H1 (cell line): ENCODE measurements at regions not wholly inside any gene's neighbourhood (a gene's known extent, or its start where the extent isn't known, plus 50 kb on each side); places are given as distances from the start of the nearest gene placed in this dataset.

Source experiments
- CTCF ChIA-PET: fragments of 300-600 bp; sonication (Branson Sonifier 250); formaldehyde crosslinking; loops from one replicate; lab custom pipeline; 2021; ENCODE audit not compliant: partially characterized antibody; lab: Charles Lee
- POLR2A ChIA-PET: fragments of 300-600 bp; sonication (Branson Sonifier 250); formaldehyde crosslinking; loops from one replicate; lab custom pipeline; 2021; ENCODE audit warnings: inconsistent platforms; ENCODE audit not compliant: partially characterized antibody; lab: Charles Lee
- DNase-seq, 2 experiments: peaks; one replicate each; pipeline versions ENCODE4 v3.0.0 to v3.0.0-alpha.2; 2010 to 2022; ENCODE audit warnings: low spot score in 2 of 2, low read depth in 1 of 2, mixed read lengths in 1 of 2
- FAIRE-seq: peaks from 2 replicates; lab custom pipeline; 2011; peaks lifted over from hg19 to GRCh38; lab: Jason Lieb, UNC
- H2AFZ ChIP-seq: 2 replicates; pipeline ENCODE4 v1.8.1; 2012; ENCODE audit warnings: low read length, inconsistent platforms
- H2AK5ac ChIP-seq: 2 replicates; pipeline ENCODE4 v1.6.1; 2013; ENCODE audit warnings: low read depth, low read length
- H2BK120ac ChIP-seq: replicated peaks from 2 replicates; pipeline ENCODE3; 2013; ENCODE audit warnings: low read depth, low read length, inconsistent platforms
- H2BK12ac ChIP-seq: 2 replicates; pipeline ENCODE4 v1.6.1; 2013; ENCODE audit warnings: low read depth, low read length
- H2BK15ac ChIP-seq: 2 replicates; pipeline ENCODE4 v1.6.1; 2013; ENCODE audit warnings: low read length
- H2BK20ac ChIP-seq: 2 replicates; pipeline ENCODE4 v1.6.1; 2013; ENCODE audit warnings: low read length
- H2BK5ac ChIP-seq: 2 replicates; pipeline ENCODE4 v1.6.1; 2013; ENCODE audit warnings: low read depth, low read length
- H3K14ac ChIP-seq: 2 replicates; pipeline ENCODE4 v1.6.1; 2013; ENCODE audit warnings: inconsistent platforms; ENCODE audit not compliant: insufficient read length
- H3K18ac ChIP-seq: 2 replicates; pipeline ENCODE4 v1.6.1; 2013; ENCODE audit warnings: low read length; ENCODE audit errors: extremely low read depth
- H3K23ac ChIP-seq: 2 replicates; pipeline ENCODE4 v1.6.1; 2013; ENCODE audit warnings: inconsistent platforms; ENCODE audit not compliant: insufficient read length
- H3K23me2 ChIP-seq: 2 replicates; pipeline ENCODE4 v1.6.1; 2013; ENCODE audit warnings: low read depth, low read length
- H3K27ac ChIP-seq: 2 replicates; pipeline ENCODE4 v1.6.1; 2011; ENCODE audit warnings: low read depth, low read length, inconsistent platforms
- H3K27me3 ChIP-seq, 4 experiments: replicated peaks in 1 of 4; 1 replicate in 1 of 4; 2 replicates in 3 of 4; pipeline versions ENCODE4 v1.6.1 to v1.8.1; 2011 to 2013; ENCODE audit warnings: low read length in 3 of 4, mild to moderate bottlenecking in 3 of 4, inconsistent platforms in 2 of 4, mixed read lengths in 2 of 4, moderate library complexity in 1 of 4; ENCODE audit not compliant: control insufficient read depth in 3 of 4, insufficient read depth in 3 of 4; ENCODE audit errors: extremely low read depth in 1 of 4
- H3K36me3 ChIP-seq, 4 experiments: 2 replicates each; pipeline versions ENCODE4 v1.6.1 to v1.8.1; 2011 to 2013; ENCODE audit warnings: mild to moderate bottlenecking in 4 of 4, low read length in 3 of 4, moderate library complexity in 2 of 4, control low read depth in 1 of 4, inconsistent platforms in 1 of 4; ENCODE audit not compliant: insufficient read depth in 4 of 4, control insufficient read depth in 2 of 4
- H3K4ac ChIP-seq: replicated peaks from 2 replicates; pipeline ENCODE3; 2013; ENCODE audit warnings: low read length, low read depth, mixed read lengths, inconsistent platforms; ENCODE audit not compliant: insufficient read length
- H3K4me1 ChIP-seq, 4 experiments: replicated peaks in 1 of 4; 1 replicate in 1 of 4; 2 replicates in 3 of 4; pipeline versions ENCODE4 v1.6.1 to v1.8.1; 2011 to 2013; ENCODE audit warnings: low read length in 3 of 4, inconsistent platforms in 2 of 4, mixed read lengths in 1 of 4; ENCODE audit not compliant: insufficient read depth in 4 of 4, control insufficient read depth in 3 of 4
- H3K4me2 ChIP-seq, 2 experiments: 2 replicates each; pipeline versions ENCODE4 v1.6.1 to v1.8.1; 2011 to 2013; ENCODE audit warnings: low read depth in 2 of 2, low read length in 2 of 2, control low read depth in 1 of 2, inconsistent platforms in 1 of 2, mild to moderate bottlenecking in 1 of 2; ENCODE audit not compliant: insufficient read depth in 1 of 2
- H3K4me3 ChIP-seq, 4 experiments: fragments of 200-600, 300-600 bp in 1 of 4; sonication (generic), shearing (Covaris generic), sonication (Bioruptor Twin) in 1 of 4; 2 replicates each; pipeline versions ENCODE4 v1.5.1 to v1.8.1; 2011 to 2016; ENCODE audit warnings: low read length in 4 of 4, low read depth in 3 of 4, control low read depth in 2 of 4, inconsistent platforms in 2 of 4, mild to moderate bottlenecking in 2 of 4, mixed read lengths in 1 of 4, moderate library complexity in 1 of 4; ENCODE audit not compliant: insufficient read depth in 2 of 4; ENCODE audit errors: extremely low read depth in 1 of 4
- H3K56ac ChIP-seq: replicated peaks from 2 replicates; pipeline ENCODE3; 2013; ENCODE audit warnings: low read depth, mild to moderate bottlenecking, mixed read lengths, low read length, inconsistent platforms; ENCODE audit not compliant: insufficient read length
- H3K79me1 ChIP-seq: 2 replicates; pipeline ENCODE4 v1.6.1; 2013; ENCODE audit warnings: low read depth, low read length, control low read depth
- H3K79me2 ChIP-seq, 2 experiments: 2 replicates each; pipeline versions ENCODE4 v1.6.1 to v1.8.1; 2012 to 2013; ENCODE audit warnings: low read length in 2 of 2, mild to moderate bottlenecking in 2 of 2, inconsistent platforms in 1 of 2; ENCODE audit not compliant: insufficient read depth in 2 of 2, control insufficient read depth in 1 of 2
- H3K9ac ChIP-seq, 4 experiments: replicated peaks in 1 of 4; 1 replicate in 1 of 4; 2 replicates in 3 of 4; pipeline versions ENCODE4 v1.6.1 to v1.8.1; 2011 to 2013; ENCODE audit warnings: low read depth in 3 of 4, low read length in 3 of 4, control low read depth in 2 of 4, mild to moderate bottlenecking in 2 of 4, moderate library complexity in 2 of 4, inconsistent platforms in 1 of 4; ENCODE audit errors: extremely low read depth in 1 of 4
- H3K9me3 ChIP-seq, 2 experiments: 2 replicates each; pipeline versions ENCODE4 v1.6.1 to v1.8.1; 2012 to 2013; ENCODE audit warnings: mild to moderate bottlenecking in 2 of 2, moderate library complexity in 2 of 2, control low read depth in 1 of 2, inconsistent platforms in 1 of 2, low read depth in 1 of 2, low read length in 1 of 2, mixed read lengths in 1 of 2; ENCODE audit not compliant: insufficient read depth in 2 of 2
- H4K20me1 ChIP-seq, 2 experiments: replicated peaks in 1 of 2; 2 replicates each; pipeline versions ENCODE3 to v1.8.1; 2011 to 2013; ENCODE audit warnings: inconsistent platforms in 2 of 2, low read length in 2 of 2, mild to moderate bottlenecking in 1 of 2; ENCODE audit not compliant: insufficient read depth in 2 of 2, control insufficient read depth in 1 of 2
- H4K5ac ChIP-seq: 2 replicates; pipeline ENCODE4 v1.6.1; 2013; ENCODE audit warnings: low read length, low read depth, mixed read lengths, inconsistent platforms; ENCODE audit not compliant: insufficient read length
- H4K8ac ChIP-seq: 2 replicates; pipeline ENCODE4 v1.8.0; 2013; ENCODE audit warnings: mild to moderate bottlenecking, moderate library complexity, low read length, inconsistent platforms; ENCODE audit not compliant: insufficient read depth; ENCODE audit errors: extremely low read depth
- H4K91ac ChIP-seq: replicated peaks from 2 replicates; pipeline ENCODE3; 2013; ENCODE audit warnings: low read length, mixed read lengths, inconsistent platforms; ENCODE audit not compliant: insufficient read length
- ASH2L ChIP-seq: fragments of 200-600, 300-600 bp; sonication (generic); IDR thresholded peaks from one replicate; pipeline ENCODE4 v1.7.1; 2017; ENCODE audit warnings: low read length
- RAD21 ChIP-seq, 2 experiments: IDR thresholded peaks in 1 of 2; conservative IDR thresholded peaks in 1 of 2; 2 replicates each; pipeline ENCODE4 v1.6.1; 2011; ENCODE audit warnings: low read depth in 2 of 2, low read length in 2 of 2, improper control_type of control experiment in 1 of 2, inconsistent platforms in 1 of 2, mild to moderate bottlenecking in 1 of 2, moderate library complexity in 1 of 2
- SIN3A ChIP-seq, 2 experiments: IDR thresholded peaks in 1 of 2; conservative IDR thresholded peaks in 1 of 2; 2 replicates each; pipeline ENCODE4 v1.6.1; 2011 to 2012; ENCODE audit warnings: low read length in 2 of 2, improper control_type of control experiment in 1 of 2, low read depth in 1 of 2, mild to moderate bottlenecking in 1 of 2
- WGBS, 2 experiments: shearing (Covaris generic) in 1 of 2; methylation state at CpG; one replicate each; pipeline versions ENCODE4 v1.1.6 to v1.1.7; 2013 to 2015; ENCODE audit warnings: low lambda C conversion rate in 2 of 2, mixed read lengths in 2 of 2, inconsistent platforms in 1 of 2, low coverage in 1 of 2, missing lambda C conversion rate in 1 of 2; ENCODE audit not compliant: insufficient replicate concordance in 2 of 2, insufficient coverage in 1 of 2, insufficient read length in 1 of 2; ENCODE audit errors: extremely low coverage in 1 of 2, missing lambda C conversion rate in 1 of 2; 5-methylcytosine and 5-hydroxymethylcytosine counted together

DNA sequence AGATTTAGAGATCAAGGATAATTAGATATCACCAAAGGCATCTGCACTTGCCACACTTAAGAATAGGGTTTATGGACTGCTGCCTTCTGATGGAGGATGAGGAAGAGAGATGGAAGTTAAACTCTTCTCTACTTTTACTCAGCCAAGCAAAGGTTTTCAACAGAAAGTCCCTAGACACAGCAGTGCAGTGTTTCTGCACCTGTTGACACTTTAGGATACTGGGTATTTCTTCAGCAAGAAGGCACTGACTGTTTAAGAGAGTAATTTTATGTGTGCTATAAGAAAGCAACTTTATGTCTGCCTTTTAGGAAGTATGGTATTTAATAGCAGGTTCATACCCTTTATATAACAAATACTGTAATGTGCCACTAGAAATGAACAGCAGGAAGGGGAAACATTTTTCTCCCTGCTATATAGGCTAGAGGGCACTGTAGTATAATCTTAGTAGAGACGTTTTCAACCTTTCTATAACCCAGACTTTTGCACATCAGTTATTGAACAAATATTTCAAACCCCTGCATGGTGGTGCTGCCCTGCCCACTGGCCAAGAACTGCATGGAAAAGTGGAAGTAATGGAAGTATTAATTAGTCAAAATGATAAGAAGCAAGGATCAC, 225.0 kb upstream of the GRIP1 start:
- no peaks in the 10 kb centered on the region for H3K9me3 ChIP-seq
- H3K4me2 ChIP-seq, result no peak overlapping the region
- no peak for TF ChIP-seq ASH2L
- peak; percentile 2 to 15; a peak in 1 of 4 replicates for TF ChIP-seq RAD21 (IDR thresholded peaks at IDR 0.05 in 1 of 2, conservative IDR thresholded peaks at IDR 0.05 in 1 of 2; ENCODE audit: low read depth in 2 of 2, low read length in 2 of 2)
- no peak for TF ChIP-seq SIN3A (conservative IDR thresholded peaks at IDR 0.05 in 1 of 2, IDR thresholded peaks at IDR 0.05 in 1 of 2; ENCODE audit: low read depth in 1 of 2, low read length in 2 of 2)
- H3K36me3 ChIP-seq, result no peaks in the 10 kb centered on the region
- H3K4me3 ChIP-seq, result no peak overlapping the region
- DNase-seq (no peak), FAIRE-seq (no peak)
- H3K56ac ChIP-seq, result no peak overlapping the region
- H2AFZ ChIP-seq, result no peak overlapping the region
- 50% methylated on average over 1 of the region's 1 CpG; no CpG with 5 or more reads in 1 of the 2 experiments for WGBS, 2 experiments
- H4K20me1 ChIP-seq, result no peaks in the 10 kb centered on the region
- POLR2A ChIA-PET, result no interaction called here
- H4K5ac ChIP-seq, result no peak overlapping the region
- H2BK20ac ChIP-seq, result no peak overlapping the region
- H3K27ac ChIP-seq, result no peak overlapping the region
- H2BK15ac ChIP-seq, result no peak overlapping the region
- no peaks in the 10 kb centered on the region for H3K27me3 ChIP-seq
- H3K23me2 ChIP-seq, result no peaks in the 10 kb centered on the region
- H2BK5ac ChIP-seq, result no peak overlapping the region
- H4K91ac ChIP-seq, result no peak overlapping the region
- H3K4me1 ChIP-seq, result peaks cover 0 to 7% (median 0%) of the 10 kb centered on the region in 4 experiments; a peak in 1 of 7 replicates
- no peak overlapping the region for H3K9ac ChIP-seq
- H3K23ac ChIP-seq, result no peak overlapping the region
- no peak overlapping the region for H2BK120ac ChIP-seq
- no peak overlapping the region for H2BK12ac ChIP-seq
- no peak overlapping the region for H3K14ac ChIP-seq
- no peak overlapping the region for H4K8ac ChIP-seq
- no peak overlapping the region for H3K4ac ChIP-seq
- no peak overlapping the region for H2AK5ac ChIP-seq
- no peaks in the 10 kb centered on the region for H3K79me1 ChIP-seq
- H3K18ac ChIP-seq, result no peak overlapping the region
- CTCF ChIA-PET, result interaction anchor here (0.7 to 0.9 kb wide), 2 partner anchors 15 to 106 kb away, joined by 3 read pairs; no protein-coding TSS in a partner anchor
- no peaks in the 10 kb centered on the region for H3K79me2 ChIP-seq
